ENCODE measurements at regions not wholly inside any gene's neighbourhood (a gene's known extent, or its start where the extent isn't known, plus 50 kb on each side); places are given as distances from the start of the nearest gene placed in this dataset.
A peak's percentile ranks its signal among the peaks of the same experiment; 100 is the strongest.

DNA sequence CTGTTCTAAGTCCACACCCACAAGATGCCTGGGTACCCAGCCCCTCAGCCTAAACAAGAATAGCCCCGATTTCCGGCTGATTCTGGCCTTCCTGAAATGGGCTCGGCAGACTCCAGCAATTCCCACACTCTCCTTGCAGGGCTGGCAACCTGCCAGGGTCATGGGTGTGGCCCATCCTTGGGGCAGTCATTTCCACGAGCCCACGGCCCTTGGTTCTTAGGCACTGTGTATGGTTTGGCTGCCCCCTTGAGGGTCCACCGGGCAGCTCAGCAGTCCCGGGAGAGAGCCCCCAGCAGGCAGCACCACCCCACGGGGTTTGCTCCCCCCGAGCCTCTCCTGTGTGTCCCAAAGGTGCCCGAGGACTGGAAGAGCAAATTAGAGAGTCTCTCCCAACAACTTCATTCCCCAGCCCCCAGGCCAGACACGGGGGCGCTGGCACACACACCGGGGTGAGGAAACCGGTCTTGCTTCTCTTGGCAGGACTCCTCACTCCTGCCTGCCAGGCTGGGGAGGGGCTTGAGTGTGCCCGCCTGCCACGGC is 142.2 kb downstream of the EMX2 start:
- Histone ChIP-seq H3K27me3 (ENCODE audit: control insufficient read depth in 1 of 2, insufficient read depth in 2 of 2, low read length in 1 of 2) (no peaks in the 10 kb centered on the region), H3K36me3 (ENCODE audit: control insufficient read depth in 1 of 2, insufficient read depth in 2 of 2, low read length in 1 of 2) (no peaks in the 10 kb centered on the region), H3K9me3 (ENCODE audit: control insufficient read depth, low read length) (no peaks in the 10 kb centered on the region), H3K4me1 (ENCODE audit: control insufficient read depth in 1 of 2, insufficient read depth in 2 of 2, low read length in 2 of 2) (no peaks in the 10 kb centered on the region), H3K27ac (ENCODE audit: low read depth in 1 of 2, low read length in 2 of 2) (no peak overlapping the region), H3K4me3 (ENCODE audit: low read length in 2 of 2) (no peak overlapping the region)
- DNase-seq (peak; percentile 58 to 85), ATAC-seq (ENCODE audit: low FRiP score) (peak; percentile 20)
- intact Hi-C loops (cut with DNase I): no loop called here
- WGBS, 2 donors: 3 to 7% methylated on average over 16 of the region's 16 CpGs

DNA sequence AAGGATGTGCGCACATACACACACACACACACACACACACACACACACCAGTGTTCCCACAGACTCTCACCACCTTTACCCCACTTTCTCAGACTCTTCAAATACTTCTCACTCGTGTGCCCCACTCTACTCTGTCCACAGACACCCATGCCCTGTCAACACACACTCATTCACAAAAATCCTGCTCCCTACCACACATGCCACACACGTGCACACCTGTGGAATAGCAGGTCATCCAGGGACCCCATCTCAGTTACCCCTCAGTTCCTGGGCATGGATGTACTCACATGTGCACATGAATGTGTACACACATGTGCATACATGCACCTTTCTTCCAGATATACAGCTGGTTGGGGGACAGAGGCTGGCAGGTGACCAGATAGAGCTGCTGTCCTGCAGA is 142.9 kb downstream of the EMX2 start:
- no peak overlapping the region for H3K27ac ChIP-seq (ENCODE audit: low read depth in 1 of 2, low read length in 2 of 2)
- no peaks in the 10 kb centered on the region for H3K27me3 ChIP-seq (ENCODE audit: control insufficient read depth in 1 of 2, insufficient read depth in 2 of 2, low read length in 1 of 2)
- intact Hi-C loops (cut with DNase I): no loop called here
- H3K36me3 ChIP-seq (ENCODE audit: control insufficient read depth in 1 of 2, insufficient read depth in 2 of 2, low read length in 1 of 2): no peaks in the 10 kb centered on the region
- WGBS, 2 donors: 80 to 85% methylated on average over 2 to 3 of the region's 3 CpGs
- H3K4me1 ChIP-seq (ENCODE audit: control insufficient read depth in 1 of 2, insufficient read depth in 2 of 2, low read length in 2 of 2): no peaks in the 10 kb centered on the region
- no peaks in the 10 kb centered on the region for H3K9me3 ChIP-seq (ENCODE audit: control insufficient read depth, low read length)
- DNase-seq (no peak), ATAC-seq (ENCODE audit: low FRiP score) (no peak)
- no peak overlapping the region for H3K4me3 ChIP-seq (ENCODE audit: low read length in 2 of 2)

DNA sequence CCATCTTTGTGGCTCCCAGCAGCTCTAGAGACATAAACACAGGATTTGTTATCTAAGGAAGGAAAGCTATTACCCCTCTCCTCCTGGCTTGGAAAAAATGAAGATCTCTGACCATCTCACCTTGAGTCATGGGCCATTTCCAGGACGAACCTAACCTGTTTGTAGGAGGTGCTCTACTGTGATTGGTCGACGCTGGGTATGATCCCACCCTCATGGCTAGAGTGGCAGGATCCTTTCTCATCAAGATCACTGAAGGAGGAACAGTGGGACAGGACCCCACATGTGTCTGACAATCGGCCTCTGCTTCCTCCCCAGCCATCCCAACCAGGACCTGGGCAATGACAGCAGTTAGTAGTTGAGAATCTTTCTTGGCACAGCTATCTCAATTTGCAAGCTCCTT is 144.1 kb downstream of the EMX2 start:
- Histone ChIP-seq H3K4me3 (ENCODE audit: low read length in 2 of 2) (no peak overlapping the region), H3K4me1 (ENCODE audit: control insufficient read depth in 1 of 2, insufficient read depth in 2 of 2, low read length in 2 of 2) (no peaks in the 10 kb centered on the region), H3K9me3 (ENCODE audit: control insufficient read depth, low read length) (no peaks in the 10 kb centered on the region), H3K36me3 (ENCODE audit: control insufficient read depth in 1 of 2, insufficient read depth in 2 of 2, low read length in 1 of 2) (no peaks in the 10 kb centered on the region), H3K27ac (ENCODE audit: low read depth in 1 of 2, low read length in 2 of 2) (no peak overlapping the region), H3K27me3 (ENCODE audit: control insufficient read depth in 1 of 2, insufficient read depth in 2 of 2, low read length in 1 of 2) (no peaks in the 10 kb centered on the region)
- intact Hi-C loops (cut with DNase I): no loop called here
- ATAC-seq (ENCODE audit: low FRiP score) (no peak), DNase-seq (no peak)
- 88 to 89% methylated on average over 4 of the region's 4 CpGs for WGBS, 2 donors

DNA sequence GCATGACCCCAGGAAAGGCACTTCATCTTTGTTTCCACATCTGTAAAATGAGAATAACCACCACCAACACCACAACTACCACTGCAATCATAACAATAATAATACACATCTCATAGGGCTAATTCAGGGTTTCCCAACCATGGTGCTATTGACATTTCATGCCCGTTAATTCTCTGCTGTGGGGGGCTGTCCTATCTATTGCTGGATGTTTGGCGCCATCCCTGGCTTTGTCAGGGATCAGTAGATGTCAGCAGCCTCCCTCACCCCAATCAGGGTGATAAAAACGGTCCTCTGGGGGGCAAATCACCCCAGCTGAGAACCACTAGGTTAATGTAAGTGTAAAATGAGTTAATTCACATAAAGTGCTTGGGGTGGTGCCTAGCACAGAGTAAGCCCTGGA is 145.8 kb downstream of the EMX2 start:
- no peaks in the 10 kb centered on the region for H3K9me3 ChIP-seq (ENCODE audit: control insufficient read depth, low read length)
- H3K27ac ChIP-seq (ENCODE audit: low read depth in 1 of 2, low read length in 2 of 2): no peak overlapping the region
- no peaks in the 10 kb centered on the region for H3K36me3 ChIP-seq (ENCODE audit: control insufficient read depth in 1 of 2, insufficient read depth in 2 of 2, low read length in 1 of 2)
- H3K4me1 ChIP-seq (ENCODE audit: control insufficient read depth in 1 of 2, insufficient read depth in 2 of 2, low read length in 2 of 2): no peaks in the 10 kb centered on the region
- intact Hi-C loops (cut with DNase I): no loop called here
- H3K4me3 ChIP-seq (ENCODE audit: low read length in 2 of 2): no peak overlapping the region
- DNase-seq (no peak), ATAC-seq (ENCODE audit: low FRiP score) (no peak)
- 86% methylated on average over 3 of the region's 3 CpGs for WGBS, 2 donors
- H3K27me3 ChIP-seq (ENCODE audit: control insufficient read depth in 1 of 2, insufficient read depth in 2 of 2, low read length in 1 of 2): no peaks in the 10 kb centered on the region

DNA sequence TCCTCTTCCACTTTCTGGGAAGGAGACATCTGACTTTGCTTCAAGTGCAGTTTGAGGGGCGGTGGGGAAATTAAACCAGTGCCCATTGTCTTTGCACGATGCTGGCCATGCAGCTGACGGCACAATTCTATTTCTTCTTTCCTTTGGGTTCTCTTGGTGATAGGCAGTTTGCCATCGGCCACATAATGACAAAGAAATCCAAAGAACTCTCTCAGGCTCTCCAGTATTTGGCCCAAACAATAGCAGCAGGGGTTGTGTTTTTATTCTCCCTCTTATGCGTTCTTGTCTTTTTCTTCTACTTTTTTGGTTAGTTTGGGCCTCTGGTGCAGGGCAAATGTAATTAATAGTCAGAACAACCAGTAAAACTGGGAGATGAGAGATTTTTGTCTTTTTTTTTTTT is 147.0 kb downstream of the EMX2 start:
- no peaks in the 10 kb centered on the region for H3K9me3 ChIP-seq (ENCODE audit: control insufficient read depth, low read length)
- no peak overlapping the region for H3K4me3 ChIP-seq (ENCODE audit: low read length in 2 of 2)
- no peaks in the 10 kb centered on the region for H3K27me3 ChIP-seq (ENCODE audit: control insufficient read depth in 1 of 2, insufficient read depth in 2 of 2, low read length in 1 of 2)
- ATAC-seq (ENCODE audit: low FRiP score) (no peak), DNase-seq (no peak)
- intact Hi-C loops (cut with DNase I): no loop called here
- H3K36me3 ChIP-seq (ENCODE audit: control insufficient read depth in 1 of 2, insufficient read depth in 2 of 2, low read length in 1 of 2): no peaks in the 10 kb centered on the region
- no peaks in the 10 kb centered on the region for H3K4me1 ChIP-seq (ENCODE audit: control insufficient read depth in 1 of 2, insufficient read depth in 2 of 2, low read length in 2 of 2)
- 7 to 24% methylated on average over 5 of the region's 5 CpGs for WGBS, 2 donors
- H3K27ac ChIP-seq (ENCODE audit: low read depth in 1 of 2, low read length in 2 of 2): no peak overlapping the region

DNA sequence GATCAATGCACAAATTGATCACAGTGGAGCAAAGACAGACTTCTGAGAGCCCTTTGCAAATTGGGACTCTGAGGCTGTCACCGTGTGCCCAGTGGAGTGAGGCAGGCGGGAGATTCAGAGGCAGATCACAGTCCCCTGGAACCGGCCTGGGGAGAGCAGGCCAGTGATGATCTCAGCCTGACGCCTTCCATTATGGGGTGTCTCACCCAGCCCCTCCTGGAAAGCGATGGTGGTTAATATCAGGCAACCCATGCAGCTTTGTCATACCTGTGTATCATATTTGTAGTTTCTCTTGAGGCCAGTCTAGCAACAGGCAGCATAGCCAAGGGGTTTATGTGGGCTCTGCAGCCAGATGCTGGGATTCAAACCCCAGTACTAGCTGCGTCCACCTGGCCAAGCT is 147.8 kb downstream of the EMX2 start:
- intact Hi-C loops (cut with DNase I): no loop called here
- no peak overlapping the region for H3K27ac ChIP-seq (ENCODE audit: low read depth in 1 of 2, low read length in 2 of 2)
- no peak overlapping the region for H3K4me3 ChIP-seq (ENCODE audit: low read length in 2 of 2)
- H3K36me3 ChIP-seq (ENCODE audit: control insufficient read depth in 1 of 2, insufficient read depth in 2 of 2, low read length in 1 of 2): no peaks in the 10 kb centered on the region
- no peaks in the 10 kb centered on the region for H3K4me1 ChIP-seq (ENCODE audit: control insufficient read depth in 1 of 2, insufficient read depth in 2 of 2, low read length in 2 of 2)
- ATAC-seq (ENCODE audit: low FRiP score): no peak
- H3K9me3 ChIP-seq (ENCODE audit: control insufficient read depth, low read length): no peaks in the 10 kb centered on the region
- 68 to 69% methylated on average over 6 of the region's 6 CpGs for WGBS, 2 donors
- no peaks in the 10 kb centered on the region for H3K27me3 ChIP-seq (ENCODE audit: control insufficient read depth in 1 of 2, insufficient read depth in 2 of 2, low read length in 1 of 2)
- no peak for DNase-seq

DNA sequence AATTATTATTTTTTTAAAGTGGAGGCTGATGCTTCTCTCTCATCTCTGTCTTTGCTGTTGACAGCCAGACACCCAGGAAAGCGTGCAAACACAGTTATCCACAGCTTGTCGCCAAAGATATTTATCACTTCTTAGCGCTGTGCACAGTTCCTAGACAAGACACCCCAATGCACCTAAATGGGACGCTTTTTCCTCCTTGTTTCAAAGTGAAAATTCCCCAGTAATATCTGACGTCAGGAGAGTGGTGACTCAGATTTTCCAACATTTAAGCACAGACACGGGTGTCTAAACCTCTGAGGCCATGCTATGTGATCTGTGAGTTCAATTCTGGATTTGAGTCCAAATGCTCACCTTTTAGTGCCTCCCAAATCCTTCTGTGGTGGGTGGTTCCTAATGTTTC is 151.6 kb downstream of the EMX2 start:
- no peak for ATAC-seq (ENCODE audit: low FRiP score)
- intact Hi-C loops (cut with DNase I): no loop called here
- Histone ChIP-seq H3K27me3 (ENCODE audit: control insufficient read depth in 1 of 2, insufficient read depth in 2 of 2, low read length in 1 of 2) (no peaks in the 10 kb centered on the region), H3K4me1 (ENCODE audit: control insufficient read depth in 1 of 2, insufficient read depth in 2 of 2, low read length in 2 of 2) (no peaks in the 10 kb centered on the region), H3K9me3 (ENCODE audit: control insufficient read depth, low read length) (no peaks in the 10 kb centered on the region), H3K36me3 (ENCODE audit: control insufficient read depth in 1 of 2, insufficient read depth in 2 of 2, low read length in 1 of 2) (no peaks in the 10 kb centered on the region), H3K27ac (ENCODE audit: low read depth in 1 of 2, low read length in 2 of 2) (no peak overlapping the region), H3K4me3 (ENCODE audit: low read length in 2 of 2) (no peak overlapping the region)
- WGBS, 2 donors: 58 to 60% methylated on average over 6 of the region's 6 CpGs
- no peak for DNase-seq

DNA sequence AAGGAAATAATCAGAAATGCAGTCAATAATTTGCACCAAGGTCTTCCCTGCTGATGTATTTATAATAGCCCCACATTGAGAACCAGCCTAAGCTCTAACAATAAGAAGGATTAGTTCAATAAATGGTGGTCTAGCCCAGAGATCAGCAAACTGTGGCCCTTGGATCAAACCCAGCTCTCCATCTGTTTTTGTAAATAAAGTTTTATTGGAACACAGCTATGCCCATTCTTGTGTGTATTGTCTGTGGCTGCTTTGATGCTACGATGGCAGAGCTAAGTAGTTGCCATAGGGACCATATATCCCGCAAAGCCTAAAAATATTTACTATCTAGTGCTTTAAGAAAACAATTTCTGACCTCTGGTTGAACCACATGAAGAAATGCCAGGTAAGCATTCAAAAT is 154.9 kb downstream of the EMX2 start:
- H3K9me3 ChIP-seq (ENCODE audit: control insufficient read depth, low read length): no peaks in the 10 kb centered on the region
- ATAC-seq (ENCODE audit: low FRiP score) (no peak), DNase-seq (no peak)
- no peak overlapping the region for H3K4me3 ChIP-seq (ENCODE audit: low read length in 2 of 2)
- intact Hi-C loops (cut with DNase I): no loop called here
- H3K4me1 ChIP-seq (ENCODE audit: control insufficient read depth in 1 of 2, insufficient read depth in 2 of 2, low read length in 2 of 2): no peaks in the 10 kb centered on the region
- 76 to 89% methylated on average over 2 of the region's 2 CpGs for WGBS, 2 donors
- H3K27ac ChIP-seq (ENCODE audit: low read depth in 1 of 2, low read length in 2 of 2): no peak overlapping the region
- H3K27me3 ChIP-seq (ENCODE audit: control insufficient read depth in 1 of 2, insufficient read depth in 2 of 2, low read length in 1 of 2): no peaks in the 10 kb centered on the region
- H3K36me3 ChIP-seq (ENCODE audit: control insufficient read depth in 1 of 2, insufficient read depth in 2 of 2, low read length in 1 of 2): no peaks in the 10 kb centered on the region

DNA sequence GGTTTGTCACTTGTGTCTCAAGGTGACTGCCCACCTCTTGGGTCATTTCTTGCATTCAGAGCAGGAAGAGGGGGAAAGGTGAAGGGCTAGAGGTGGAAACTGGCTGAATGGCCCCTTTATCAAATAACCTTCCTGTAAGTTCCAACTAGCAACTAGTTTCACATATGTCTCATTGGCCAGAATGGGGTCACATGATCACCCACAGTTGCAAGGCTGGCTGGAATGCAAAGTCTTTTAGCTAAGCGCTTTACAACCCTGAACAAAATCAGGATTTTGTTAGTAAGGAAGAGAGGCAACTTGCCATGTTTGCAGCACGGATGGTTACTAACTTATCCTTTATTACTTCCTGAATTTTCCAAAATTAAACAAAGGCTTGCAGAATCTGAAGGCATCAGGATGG is 156.3 kb downstream of the EMX2 start:
- ATAC-seq (ENCODE audit: low FRiP score) (no peak), DNase-seq (no peak)
- Histone ChIP-seq H3K4me1 (ENCODE audit: control insufficient read depth in 1 of 2, insufficient read depth in 2 of 2, low read length in 2 of 2) (no peaks in the 10 kb centered on the region), H3K9me3 (ENCODE audit: control insufficient read depth, low read length) (no peaks in the 10 kb centered on the region), H3K36me3 (ENCODE audit: control insufficient read depth in 1 of 2, insufficient read depth in 2 of 2, low read length in 1 of 2) (no peaks in the 10 kb centered on the region), H3K4me3 (ENCODE audit: low read length in 2 of 2) (no peak overlapping the region), H3K27ac (ENCODE audit: low read depth in 1 of 2, low read length in 2 of 2) (no peak overlapping the region), H3K27me3 (ENCODE audit: control insufficient read depth in 1 of 2, insufficient read depth in 2 of 2, low read length in 1 of 2) (no peaks in the 10 kb centered on the region)
- intact Hi-C loops (cut with DNase I): no loop called here
- whole genome bisulfite sequencing, 2 donors: 65 to 74% methylated on average over 2 of the region's 2 CpGs
